HepG2 (cell line): ENCODE measurements at regions not wholly inside any gene's neighbourhood (a gene's known extent, or its start where the extent isn't known, plus 50 kb on each side); places are given as distances from the start of the nearest gene placed in this dataset.

ENCODE experiments used
- ATAC-seq: fragments of 200-7000 bp; cut with Tn5 transposase; 3 replicates; pipeline ENCODE4 v1.9.1; 2020; ENCODE audit warnings: mild to moderate bottlenecking, moderate library complexity
- BruUV-seq: library from RNA; stranded (reverse); fragments of 400-500 nt; replicated peaks from 2 replicates; lab custom pipeline; 2021; lab: Mats Ljungman, UMichigan
- CTCF ChIA-PET: fragments of 300-600 bp; formaldehyde crosslinking; extraction: SDS; loops from one replicate; lab custom pipeline; 2021; ENCODE audit warnings: low total read pairs, inconsistent platforms, low intra/inter-chr PET ratio; lab: Yijun Ruan, JAX
- POLR2A ChIA-PET: fragments of 350-600 bp; sonication (Branson Sonifier 250); formaldehyde crosslinking; loops from one replicate; lab custom pipeline; 2020; ENCODE audit warnings: antibody characterized with exemption, inconsistent platforms; lab: Yijun Ruan, JAX
- DNase-seq: peaks from one replicate; pipeline ENCODE4 v3.0.0-alpha.2; 2015; ENCODE audit warnings: low spot score
- FAIRE-seq: peaks from 3 replicates; lab custom pipeline; 2011; peaks lifted over from hg19 to GRCh38; lab: Jason Lieb, UNC
- H2AFZ ChIP-seq: one replicate; pipeline ENCODE4 v1.6.1; 2011; ENCODE audit warnings: low read length, inconsistent platforms
- H3K27ac ChIP-seq: fragments of 300-600 bp; 3 replicates; pipeline ENCODE4 v1.8.0; 2011; ENCODE audit warnings: mixed run types, mild to moderate bottlenecking, mixed read lengths, low read length, inconsistent platforms; ENCODE audit not compliant: insufficient read depth; ENCODE audit errors: extremely low read length
- H3K27me3 ChIP-seq, 2 experiments: fragments of 200-600 bp in 1 of 2; 2 replicates in 1 of 2; 3 replicates in 1 of 2; pipeline versions ENCODE4 v1.6.0 to v1.8.0; 2011; ENCODE audit warnings: low read length in 2 of 2, mild to moderate bottlenecking in 2 of 2, moderate library complexity in 2 of 2, inconsistent platforms in 1 of 2; ENCODE audit not compliant: insufficient read depth in 2 of 2, control insufficient read depth in 1 of 2
- H3K36me3 ChIP-seq, 2 experiments: fragments of 200-600 bp in 1 of 2; replicated peaks in 1 of 2; 2 replicates in 1 of 2; 3 replicates in 1 of 2; pipeline versions ENCODE4 v1.5.1 to v1.8.0; 2011; ENCODE audit warnings: low read length in 2 of 2, inconsistent platforms in 1 of 2; ENCODE audit not compliant: insufficient read depth in 2 of 2, control insufficient read depth in 1 of 2
- H3K4me1 ChIP-seq: 2 replicates; pipeline ENCODE4 v1.5.1; 2012; ENCODE audit warnings: low read length, inconsistent platforms; ENCODE audit not compliant: insufficient read depth
- H3K4me2 ChIP-seq: 2 replicates; pipeline ENCODE4 v1.6.0; 2011; ENCODE audit warnings: low read depth, low read length, inconsistent platforms
- H3K4me3 ChIP-seq, 3 experiments: fragments of 200-600 bp in 1 of 3; sonication (generic), shearing (Covaris generic) in 1 of 3; replicated peaks in 1 of 3; 2 replicates each; pipeline ENCODE4 v1.5.1; 2011 to 2016; ENCODE audit warnings: low read length in 3 of 3, inconsistent platforms in 2 of 3, low read depth in 2 of 3, mild to moderate bottlenecking in 2 of 3, control low read depth in 1 of 3, mixed read lengths in 1 of 3; ENCODE audit not compliant: insufficient read depth in 1 of 3
- H3K79me2 ChIP-seq: one replicate; pipeline ENCODE4 v1.6.1; 2011; ENCODE audit warnings: low read length, inconsistent platforms; ENCODE audit not compliant: insufficient read depth
- H3K9ac ChIP-seq: 2 replicates; pipeline ENCODE4 v1.6.0; 2011; ENCODE audit warnings: mild to moderate bottlenecking, low read depth, low read length, inconsistent platforms; ENCODE audit not compliant: insufficient read depth
- H3K9me3 ChIP-seq: 2 replicates; pipeline ENCODE4 v1.5.1; 2012; ENCODE audit warnings: mild to moderate bottlenecking, low read length
- H4K20me1 ChIP-seq: 2 replicates; pipeline ENCODE4 v1.6.0; 2011; ENCODE audit warnings: inconsistent platforms, mild to moderate bottlenecking, low read length, moderate library complexity; ENCODE audit not compliant: insufficient read depth
- MAFK ChIP-seq, 2 experiments: IDR thresholded peaks in 1 of 2; conservative IDR thresholded peaks in 1 of 2; 2 replicates each; pipeline ENCODE4 v1.6.1; 2011; ENCODE audit warnings: improper control_type of control experiment in 2 of 2, low read length in 2 of 2
- NFATC3 ChIP-seq: sonication (generic); formaldehyde crosslinking; IDR thresholded peaks from 2 replicates; pipeline ENCODE4 v1.5.1; 2020; ENCODE audit warnings: mild to moderate bottlenecking, missing genetic modification reagents
- NFE2 ChIP-seq: sonication (generic); formaldehyde crosslinking; IDR thresholded peaks from 2 replicates; pipeline ENCODE4 v1.4.0; 2020; ENCODE audit warnings: missing genetic modification reagents
- NR2C2 ChIP-seq: sonication (generic); formaldehyde crosslinking; IDR thresholded peaks from 2 replicates; pipeline ENCODE4 v1.4.0; 2020; ENCODE audit warnings: missing genetic modification reagents, mild to moderate bottlenecking, moderate library complexity, borderline replicate concordance
- POLR2AphosphoS2 ChIP-seq: IDR thresholded peaks from 2 replicates; pipeline ENCODE4 v1.6.1; 2011; ENCODE audit warnings: low read depth, low read length, improper control_type of control experiment
- ZFP41 ChIP-seq: sonication (generic); formaldehyde crosslinking; IDR thresholded peaks from 2 replicates; pipeline ENCODE4 v1.4.0; 2020; ENCODE audit warnings: mild to moderate bottlenecking, missing genetic modification reagents, borderline replicate concordance
- ZFYVE20 ChIP-seq: sonication (generic); formaldehyde crosslinking; IDR thresholded peaks from 2 replicates; pipeline ENCODE4 v1.8.0; 2023; ENCODE audit warnings: low read depth, mild to moderate bottlenecking, moderate library complexity, missing genetic modification reagents, borderline replicate concordance
- ZNF331 ChIP-seq: sonication (generic); formaldehyde crosslinking; IDR thresholded peaks from 2 replicates; pipeline ENCODE4 v1.4.0; 2020; ENCODE audit warnings: missing genetic modification reagents
- ZNF432 ChIP-seq: sonication (generic); formaldehyde crosslinking; IDR thresholded peaks from 2 replicates; pipeline ENCODE4 v1.5.0; 2020; ENCODE audit warnings: missing genetic modification reagents, mild to moderate bottlenecking, borderline replicate concordance
- ZNF547 ChIP-seq: sonication (generic); formaldehyde crosslinking; IDR thresholded peaks from 2 replicates; pipeline ENCODE4 v1.5.1; 2020; ENCODE audit warnings: mild to moderate bottlenecking, missing genetic modification reagents
- ZNF616 ChIP-seq: sonication (generic); formaldehyde crosslinking; IDR thresholded peaks from 2 replicates; pipeline ENCODE4 v1.5.0; 2020; ENCODE audit warnings: low read depth, mild to moderate bottlenecking, missing genetic modification reagents
- ZNF703 ChIP-seq: sonication (generic); formaldehyde crosslinking; IDR thresholded peaks from 2 replicates; pipeline ENCODE4 v1.5.1; 2020; ENCODE audit warnings: missing genetic modification reagents, mild to moderate bottlenecking, moderate library complexity, borderline replicate concordance
- WGBS: methylation state at CpG from one replicate; pipeline ENCODE4 v1.1.6; 2017; ENCODE audit warnings: low lambda C conversion rate; 5-methylcytosine and 5-hydroxymethylcytosine counted together
- in situ Hi-C: cut with HindIII; loops from 2 replicates; pipeline ENCODE4 v1.10.0; 2017; ENCODE audit warnings: low pct_unique_long_range_greater_than_20kb; ENCODE audit not compliant: extremely low pct_ligation_motif_present
- intact Hi-C: fragments of 100-400 bp; cut with micrococcal nuclease; formaldehyde crosslinking; loops from one replicate; pipeline ENCODE4 v1.10.0; 2022; ENCODE audit not compliant: unreplicated experiment
- TF ChIP-seq, protein P1 (sequence below): sonication (generic); formaldehyde crosslinking; IDR thresholded peaks from 2 replicates; pipeline ENCODE4 v1.5.0; 2020; ENCODE audit warnings: missing genetic modification reagents, mild to moderate bottlenecking, borderline replicate concordance
- TF ChIP-seq, protein P2 (sequence below): IDR thresholded peaks from 2 replicates; pipeline ENCODE4 v1.6.1; 2012; ENCODE audit warnings: low read depth, low read length, improper control_type of control experiment
- TF ChIP-seq, protein P3 (sequence below): sonication (generic); formaldehyde crosslinking; IDR thresholded peaks from 2 replicates; pipeline ENCODE4 v1.4.0; 2020; ENCODE audit warnings: mild to moderate bottlenecking, missing genetic modification reagents, borderline replicate concordance

DNA sequence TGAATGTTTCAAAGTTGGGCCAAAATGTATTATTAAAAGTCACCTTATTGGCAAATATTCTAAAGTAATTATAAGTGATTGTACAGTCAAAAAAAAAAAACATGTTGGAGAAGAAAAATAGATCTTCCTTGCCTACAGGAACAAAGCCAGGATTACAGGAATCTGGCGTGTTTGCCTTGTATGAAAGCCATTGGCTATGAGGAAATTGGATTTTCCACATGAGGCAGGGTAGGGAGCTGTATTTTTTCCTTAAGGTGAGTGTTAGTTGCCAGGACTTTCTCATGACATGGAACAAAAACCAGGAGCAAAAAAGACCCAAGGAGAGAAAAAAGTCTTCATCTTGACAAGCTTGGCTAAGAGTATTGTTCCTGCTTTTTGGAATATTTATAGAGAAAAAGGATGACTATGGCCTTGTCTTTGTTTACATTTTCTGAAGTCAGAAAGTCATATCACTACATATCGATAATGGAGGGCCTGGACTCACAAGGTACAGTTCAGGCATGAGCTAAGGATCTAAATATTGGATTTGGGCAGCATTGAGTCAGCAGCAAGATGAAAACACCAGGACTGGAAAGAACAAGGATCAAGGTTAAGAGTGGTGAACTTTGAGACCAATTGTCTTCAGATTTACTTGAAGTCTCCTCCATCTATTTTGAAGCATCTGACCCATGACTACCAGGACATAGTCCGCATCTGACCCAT is 68.4 kb upstream of the FLRT2 start:
- no peaks in the 10 kb centered on the region for H3K27me3 ChIP-seq
- BruUV-seq = no TSS peak
- H2AFZ ChIP-seq = no peak overlapping the region
- ATAC-seq = no peak
- POLR2A ChIA-PET = no interaction called here
- TF ChIP-seq ZNF547 (CRISPR knock-in tag) = no peak
- TF ChIP-seq, protein P1, sequence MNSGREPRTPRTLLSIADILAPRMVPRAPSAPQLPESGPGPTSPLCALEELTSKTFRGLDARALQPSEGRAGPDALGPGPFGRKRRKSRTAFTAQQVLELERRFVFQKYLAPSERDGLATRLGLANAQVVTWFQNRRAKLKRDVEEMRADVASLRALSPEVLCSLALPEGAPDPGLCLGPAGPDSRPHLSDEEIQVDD = no peak
- TF ChIP-seq ZFP41 = no peak
- no peak for TF ChIP-seq NFE2 (CRISPR knock-in tag)
- TF ChIP-seq POLR2AphosphoS2 = no peak
- TF ChIP-seq, all 625 proteins: peak for 0
- no peak overlapping the region for H3K4me3 ChIP-seq
- in situ Hi-C loops (no loop called here), intact Hi-C loops (no loop called here)
- CTCF ChIA-PET = no interaction called here
- H3K79me2 ChIP-seq = no peaks in the 10 kb centered on the region
- DNase-seq (no peak), FAIRE-seq (no peak)
- H3K4me2 ChIP-seq = no peak overlapping the region
- H4K20me1 ChIP-seq = no peaks in the 10 kb centered on the region
- no peaks in the 10 kb centered on the region for H3K4me1 ChIP-seq
- H3K27ac ChIP-seq = no peak overlapping the region
- H3K36me3 ChIP-seq = no peaks in the 10 kb centered on the region
- 29% methylated on average over 3 of the region's 3 CpGs for WGBS
- peaks cover 81% of the 10 kb centered on the region for H3K9me3 ChIP-seq
- H3K9ac ChIP-seq = no peak overlapping the region

DNA sequence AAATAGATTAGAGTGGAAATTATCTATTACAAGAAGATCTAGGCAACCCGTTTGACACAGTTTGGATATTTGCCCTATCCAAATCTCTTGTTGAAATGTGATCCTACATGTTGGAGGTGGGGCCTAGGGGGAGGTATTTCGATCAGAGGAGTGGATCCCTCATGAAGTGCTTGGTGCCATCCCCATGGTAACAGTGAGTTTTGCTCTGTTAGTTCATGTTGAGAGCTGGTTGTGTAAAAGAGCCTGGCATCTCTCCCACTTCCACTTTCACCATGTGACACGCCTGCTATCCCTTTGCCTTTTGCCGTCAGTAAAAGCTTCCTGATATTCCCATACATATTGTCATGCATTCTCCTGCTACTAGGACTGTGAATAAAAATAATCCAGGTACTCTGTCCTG is 66.4 kb upstream of the FLRT2 start:
- Histone ChIP-seq H3K4me1 (no peaks in the 10 kb centered on the region), H3K36me3 (no peaks in the 10 kb centered on the region), H3K79me2 (no peaks in the 10 kb centered on the region), H3K27ac (no peak overlapping the region), H4K20me1 (no peaks in the 10 kb centered on the region), H3K27me3 (no peaks in the 10 kb centered on the region), H3K4me2 (no peak overlapping the region), H3K4me3 (no peak overlapping the region), H3K9me3 (peaks cover 66% of the 10 kb centered on the region), H3K9ac (no peak overlapping the region), H2AFZ (no peak overlapping the region)
- ChIA-PET CTCF (no interaction called here), POLR2A (no interaction called here)
- FAIRE-seq (no peak), DNase-seq (no peak), ATAC-seq (no peak)
- intact Hi-C loops = no loop called here
- BruUV-seq = no TSS peak
- 8% methylated on average over 4 of the region's 4 CpGs for WGBS
- in situ Hi-C loops = no loop called here
- TF ChIP-seq ZFYVE20 (CRISPR knock-in tag) (no peak), NR2C2 (CRISPR knock-in tag) (no peak), MAFK (conservative IDR thresholded peaks at IDR 0.05 in 1 of 2, IDR thresholded peaks at IDR 0.05 in 1 of 2; ENCODE audit: low read length in 2 of 2) (no peak), NFATC3 (CRISPR knock-in tag) (no peak), ZNF703 (CRISPR knock-in tag) (no peak), ZNF616 (CRISPR knock-in tag) (no peak), ZNF432 (CRISPR knock-in tag) (no peak), ZNF331 (CRISPR knock-in tag) (no peak)
- TF ChIP-seq, protein P2, sequence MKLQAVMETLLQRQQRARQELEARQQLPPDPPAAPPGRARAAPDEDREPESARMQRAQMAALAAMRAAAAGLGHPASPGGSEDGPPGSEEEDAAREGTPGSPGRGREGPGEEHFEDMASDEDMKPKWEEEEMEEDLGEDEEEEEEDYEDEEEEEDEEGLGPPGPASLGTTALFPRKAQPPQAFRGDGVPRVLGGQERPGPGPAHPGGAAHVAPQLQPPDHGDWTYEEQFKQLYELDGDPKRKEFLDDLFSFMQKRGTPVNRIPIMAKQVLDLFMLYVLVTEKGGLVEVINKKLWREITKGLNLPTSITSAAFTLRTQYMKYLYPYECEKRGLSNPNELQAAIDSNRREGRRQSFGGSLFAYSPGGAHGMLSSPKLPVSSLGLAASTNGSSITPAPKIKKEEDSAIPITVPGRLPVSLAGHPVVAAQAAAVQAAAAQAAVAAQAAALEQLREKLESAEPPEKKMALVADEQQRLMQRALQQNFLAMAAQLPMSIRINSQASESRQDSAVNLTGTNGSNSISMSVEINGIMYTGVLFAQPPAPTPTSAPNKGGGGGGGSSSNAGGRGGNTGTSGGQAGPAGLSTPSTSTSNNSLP = no peak
- TF ChIP-seq, protein P3, sequence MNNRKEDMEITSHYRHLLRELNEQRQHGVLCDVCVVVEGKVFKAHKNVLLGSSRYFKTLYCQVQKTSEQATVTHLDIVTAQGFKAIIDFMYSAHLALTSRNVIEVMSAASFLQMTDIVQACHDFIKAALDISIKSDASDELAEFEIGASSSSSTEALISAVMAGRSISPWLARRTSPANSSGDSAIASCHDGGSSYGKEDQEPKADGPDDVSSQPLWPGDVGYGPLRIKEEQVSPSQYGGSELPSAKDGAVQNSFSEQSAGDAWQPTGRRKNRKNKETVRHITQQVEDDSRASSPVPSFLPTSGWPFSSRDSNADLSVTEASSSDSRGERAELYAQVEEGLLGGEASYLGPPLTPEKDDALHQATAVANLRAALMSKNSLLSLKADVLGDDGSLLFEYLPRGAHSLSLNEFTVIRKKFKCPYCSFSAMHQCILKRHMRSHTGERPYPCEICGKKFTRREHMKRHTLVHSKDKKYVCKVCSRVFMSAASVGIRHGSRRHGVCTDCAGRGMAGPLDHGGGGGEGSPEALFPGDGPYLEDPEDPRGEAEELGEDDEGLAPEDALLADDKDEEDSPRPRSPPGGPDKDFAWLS = no peak
